Brain microvascular endothelial cell (primary cell): ENCODE measurements at regions not wholly inside any gene's neighbourhood (a gene's known extent, or its start where the extent isn't known, plus 50 kb on each side); places are given as distances from the start of the nearest gene placed in this dataset.
"Not testable (repeated sequence)": the region's sequence is repeated elsewhere in the genome, so short reads cannot be mapped to it uniquely, and the experiment has no call there.

Experiments
- DNase-seq: peaks from one replicate; pipeline ENCODE4 v3.0.0-alpha.2; 2020
- H3K27ac ChIP-seq: fragments of 250-450 bp; sonication (Bioruptor Pico); 2 replicates; pipeline ENCODE4 v1.5.1; 2020; ENCODE audit warnings: mild to moderate bottlenecking, moderate library complexity
- H3K27me3 ChIP-seq: fragments of 250-450 bp; sonication (Bioruptor Pico); replicated peaks from 2 replicates; pipeline ENCODE4 v1.5.1; 2020; ENCODE audit warnings: mild to moderate bottlenecking
- H3K36me3 ChIP-seq: fragments of 250-450 bp; sonication (Bioruptor Pico); replicated peaks from 2 replicates; pipeline ENCODE4 v1.5.1; 2020; ENCODE audit warnings: mild to moderate bottlenecking
- H3K4me3 ChIP-seq: 2 replicates; pipeline ENCODE4 v1.5.1; 2011; ENCODE audit warnings: low read depth, mild to moderate bottlenecking, control low read depth, low read length, moderate library complexity
- in situ Hi-C: cut with HindIII; loops from 2 replicates; pipeline ENCODE4 v1.10.0; 2017; ENCODE audit warnings: low sequenced_read_pairs, low pct_ligation_motif_present
- TF ChIP-seq, protein P1 (sequence below): IDR thresholded peaks from 2 replicates; pipeline ENCODE4 v1.5.1; 2011; ENCODE audit warnings: low read depth, mild to moderate bottlenecking, moderate library complexity, low read length, control low read depth, inconsistent platforms; ENCODE audit errors: missing control alignments

DNA sequence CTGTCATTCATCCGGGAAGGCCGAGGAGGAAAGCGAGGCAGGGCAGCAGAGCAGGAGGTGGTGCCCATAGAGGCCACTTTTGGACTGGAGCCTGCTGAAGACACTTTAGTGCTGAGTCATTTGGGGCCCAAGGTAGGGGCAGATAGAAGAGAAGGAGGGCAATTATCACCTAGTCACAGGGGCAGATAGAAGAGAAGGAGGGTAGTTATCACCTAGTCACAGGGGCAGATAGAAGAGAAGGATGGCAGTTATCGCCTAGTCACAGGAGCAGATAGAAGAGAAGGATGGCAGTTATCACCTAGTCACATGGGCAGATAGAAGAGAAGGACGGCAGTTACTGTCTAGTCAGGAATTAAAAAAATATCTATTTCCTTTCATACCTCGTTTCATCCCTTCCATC lies 1372.6 kb downstream of the FOXD4L5 start:
- in situ Hi-C loops, H3K27ac ChIP-seq, H3K4me3 ChIP-seq: not testable (repeated sequence)

DNA sequence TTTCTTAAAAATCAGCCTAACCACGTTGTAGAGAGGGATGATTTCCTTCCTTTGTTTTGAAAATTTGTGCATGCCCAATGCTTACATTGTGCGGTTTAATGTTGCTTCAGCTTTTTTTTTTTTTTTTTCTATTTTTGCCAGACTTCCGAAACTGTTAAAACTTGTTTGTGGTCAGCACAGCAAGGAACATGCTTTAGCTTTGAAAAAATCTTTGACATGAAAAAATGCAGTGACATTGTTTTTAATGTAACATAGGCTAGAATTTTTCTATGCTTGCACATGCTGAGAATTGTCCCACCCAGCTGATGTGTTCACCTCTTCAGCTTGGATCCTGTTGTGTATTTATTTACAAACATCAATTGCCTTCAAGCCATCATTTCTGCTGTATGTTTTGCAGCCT lies 1375.9 kb downstream of the FOXD4L5 start:
- in situ Hi-C loops, H3K36me3 ChIP-seq, H3K27me3 ChIP-seq, H3K4me3 ChIP-seq, DNase-seq, H3K27ac ChIP-seq: not testable (repeated sequence)

More for the DNA sequence above, 1372.6 kb downstream of the FOXD4L5 start:
- DNase-seq, H3K27me3 ChIP-seq, H3K36me3 ChIP-seq: not testable (repeated sequence)

DNA sequence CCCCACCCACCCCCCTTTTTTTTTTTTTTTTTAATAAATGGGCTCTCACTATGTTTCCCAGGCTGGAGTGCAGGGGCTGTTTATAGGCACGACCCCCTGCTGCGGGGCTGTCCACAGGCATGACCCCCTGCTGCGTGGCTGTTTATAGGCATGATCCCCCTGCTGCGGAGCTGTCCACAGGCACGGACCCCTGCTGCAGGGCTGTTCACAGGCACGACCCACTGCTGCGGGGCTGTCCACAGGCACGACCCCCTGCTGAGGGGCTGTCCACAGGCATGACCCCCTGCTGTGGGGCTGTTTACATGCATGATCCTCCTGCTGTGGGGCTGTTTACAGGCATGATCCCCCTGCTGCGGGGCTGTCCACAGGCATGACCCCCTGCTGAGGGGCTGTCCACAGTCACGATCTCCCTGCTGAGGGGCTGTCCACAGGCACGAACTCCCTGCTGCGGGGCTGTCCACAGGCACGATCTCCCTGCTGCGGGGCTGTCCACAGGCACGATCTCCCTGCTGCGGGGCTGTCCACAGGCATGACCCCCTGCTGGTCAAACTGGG lies 1385.3 kb downstream of the FOXD4L5 start:
- DNase-seq, H3K27ac ChIP-seq, in situ Hi-C loops, H3K4me3 ChIP-seq, H3K27me3 ChIP-seq, H3K36me3 ChIP-seq: not testable (repeated sequence)

DNA sequence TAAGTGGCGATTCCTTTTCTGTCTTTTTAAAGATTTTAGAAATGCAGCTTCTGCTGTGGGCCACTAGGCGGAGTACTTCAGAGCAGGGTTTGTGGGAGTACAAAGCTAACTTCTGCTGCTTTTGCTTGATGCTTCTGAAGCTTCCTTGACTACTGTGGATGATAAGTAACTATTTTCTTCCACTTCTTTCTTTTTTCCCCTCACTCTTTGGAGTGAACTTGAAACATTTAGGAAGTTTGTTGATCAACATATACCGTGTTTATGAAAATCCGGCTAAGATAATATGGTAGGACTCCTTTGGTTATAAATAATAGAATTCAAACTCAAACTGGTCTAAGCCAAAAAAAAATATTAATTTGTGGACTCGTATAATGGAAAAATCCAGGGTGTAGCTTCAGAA lies 1403.6 kb downstream of the FOXD4L5 start:
- in situ Hi-C loops, H3K27ac ChIP-seq, H3K4me3 ChIP-seq, H3K27me3 ChIP-seq, DNase-seq, H3K36me3 ChIP-seq: not testable (repeated sequence)

DNA sequence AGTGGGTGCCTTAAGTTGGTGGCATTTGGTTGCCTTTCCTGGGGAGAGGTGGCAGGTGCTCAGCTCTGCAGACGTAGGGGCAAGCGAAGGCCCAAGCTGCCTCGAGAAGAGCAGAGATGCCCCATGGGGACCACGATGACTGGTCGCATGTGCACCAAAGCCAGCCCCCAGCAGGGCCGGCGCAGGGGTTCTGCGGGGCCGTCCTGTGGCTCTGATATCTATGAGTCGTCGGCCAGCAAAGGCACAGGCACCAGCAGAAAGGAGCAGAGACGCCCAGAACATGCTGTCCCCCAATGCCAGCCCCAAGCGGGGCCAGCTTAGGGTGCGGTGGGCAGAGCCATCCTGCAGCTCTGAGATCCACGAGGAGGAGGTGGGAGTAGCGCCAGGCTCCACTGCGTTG lies 1408.6 kb downstream of the FOXD4L5 start:
- DNase-seq, H3K36me3 ChIP-seq, in situ Hi-C loops, H3K27me3 ChIP-seq, H3K4me3 ChIP-seq, H3K27ac ChIP-seq: not testable (repeated sequence)

DNA sequence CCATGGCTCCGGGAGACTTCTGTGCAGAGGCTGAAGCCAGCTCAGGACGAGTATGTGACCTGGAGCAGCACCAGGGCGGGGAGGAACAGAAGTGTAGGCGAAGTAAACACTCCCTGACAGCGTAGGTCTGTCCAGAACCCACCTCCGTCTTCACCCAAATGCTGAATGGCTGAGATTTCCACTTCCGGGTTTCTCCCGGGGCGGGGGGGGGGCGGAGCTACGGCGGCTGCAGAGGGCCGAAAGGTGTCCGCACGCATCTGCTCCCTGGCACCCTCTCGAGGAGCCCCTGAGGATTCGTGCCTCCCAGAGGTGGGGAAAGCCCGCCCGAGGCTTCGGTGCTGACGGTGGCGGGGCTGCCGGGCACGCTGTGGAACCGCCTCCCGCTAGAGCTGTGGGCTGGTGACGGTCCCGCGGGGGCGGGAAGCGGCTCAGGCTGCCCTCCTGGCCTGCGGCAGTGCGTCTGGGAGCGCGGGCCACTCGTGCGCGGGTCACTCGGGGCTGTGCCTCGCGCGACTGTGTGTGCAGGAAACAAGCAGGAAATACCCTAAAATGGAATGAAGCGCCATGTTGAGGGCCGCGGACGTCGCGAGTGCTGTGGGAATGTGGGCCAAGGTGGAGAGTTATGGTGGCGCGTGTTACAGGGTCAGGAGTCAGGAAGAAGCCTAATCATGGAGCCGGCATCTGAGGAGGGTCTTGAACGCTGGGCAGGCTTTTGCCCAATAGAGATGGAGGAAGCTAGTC lies 1425.4 kb downstream of the FOXD4L5 start:
- Histone ChIP-seq H3K36me3 (no peaks in the 10 kb centered on the region), H3K27me3 (no peaks in the 10 kb centered on the region), H3K27ac (no peak overlapping the region), H3K4me3 (peak overlapping the region; percentile 12)
- in situ Hi-C loops, result no loop called here
- no peak for DNase-seq
- TF ChIP-seq, protein P1, sequence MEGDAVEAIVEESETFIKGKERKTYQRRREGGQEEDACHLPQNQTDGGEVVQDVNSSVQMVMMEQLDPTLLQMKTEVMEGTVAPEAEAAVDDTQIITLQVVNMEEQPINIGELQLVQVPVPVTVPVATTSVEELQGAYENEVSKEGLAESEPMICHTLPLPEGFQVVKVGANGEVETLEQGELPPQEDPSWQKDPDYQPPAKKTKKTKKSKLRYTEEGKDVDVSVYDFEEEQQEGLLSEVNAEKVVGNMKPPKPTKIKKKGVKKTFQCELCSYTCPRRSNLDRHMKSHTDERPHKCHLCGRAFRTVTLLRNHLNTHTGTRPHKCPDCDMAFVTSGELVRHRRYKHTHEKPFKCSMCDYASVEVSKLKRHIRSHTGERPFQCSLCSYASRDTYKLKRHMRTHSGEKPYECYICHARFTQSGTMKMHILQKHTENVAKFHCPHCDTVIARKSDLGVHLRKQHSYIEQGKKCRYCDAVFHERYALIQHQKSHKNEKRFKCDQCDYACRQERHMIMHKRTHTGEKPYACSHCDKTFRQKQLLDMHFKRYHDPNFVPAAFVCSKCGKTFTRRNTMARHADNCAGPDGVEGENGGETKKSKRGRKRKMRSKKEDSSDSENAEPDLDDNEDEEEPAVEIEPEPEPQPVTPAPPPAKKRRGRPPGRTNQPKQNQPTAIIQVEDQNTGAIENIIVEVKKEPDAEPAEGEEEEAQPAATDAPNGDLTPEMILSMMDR, result no peak

DNA sequence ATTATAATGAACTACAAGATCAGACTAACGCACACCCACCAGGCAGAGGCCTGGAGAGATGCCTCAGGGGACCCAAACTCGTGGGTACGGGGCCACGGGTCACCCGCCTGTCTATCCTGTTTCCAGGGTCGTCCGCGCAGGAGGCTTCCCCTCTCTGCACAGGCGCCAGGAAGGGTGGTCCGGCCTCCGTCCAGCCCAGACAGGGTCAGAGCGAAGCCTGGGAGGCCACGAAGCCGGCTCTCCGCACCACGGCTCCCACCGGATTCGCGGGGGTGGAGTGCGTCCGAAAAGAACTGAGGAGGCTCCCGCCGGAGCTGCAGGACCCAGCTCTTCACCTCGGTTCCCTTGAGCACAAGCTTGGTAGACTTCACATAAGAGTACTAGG lies 1425.9 kb downstream of the FOXD4L5 start:
- H3K27ac ChIP-seq, H3K36me3 ChIP-seq, DNase-seq, H3K27me3 ChIP-seq, in situ Hi-C loops: not testable (repeated sequence)
- peak overlapping the region; percentile 5 for H3K4me3 ChIP-seq

DNA sequence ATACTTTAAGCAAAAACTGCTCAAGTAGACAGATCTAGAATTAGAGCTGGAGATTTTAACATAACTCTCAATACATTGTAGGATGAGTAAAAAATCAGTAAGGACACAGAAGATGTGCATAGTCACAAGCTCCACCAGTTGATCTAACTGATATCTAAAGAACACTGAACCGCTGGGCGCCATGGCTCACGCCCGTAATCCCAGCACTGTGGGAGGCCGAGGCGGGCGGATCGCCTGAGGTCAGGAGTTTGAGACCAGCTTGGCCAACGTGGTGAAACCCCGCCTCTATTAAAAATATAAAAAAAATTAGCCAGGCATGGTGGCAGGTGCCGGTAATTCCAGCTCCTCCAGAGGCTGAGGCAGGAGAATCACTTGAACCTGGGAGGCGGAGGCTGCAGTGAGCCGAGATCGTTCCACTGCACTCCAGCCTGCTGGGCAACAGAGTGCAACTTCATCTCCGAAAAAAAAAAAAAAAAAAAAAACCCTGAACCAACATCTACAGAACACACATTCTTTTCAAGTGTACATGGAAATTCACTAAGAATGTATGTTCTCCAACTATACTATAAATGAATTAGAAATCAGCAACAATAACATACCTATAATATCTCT lies 1431.8 kb downstream of the FOXD4L5 start:
- DNase-seq, H3K36me3 ChIP-seq, H3K27me3 ChIP-seq, H3K4me3 ChIP-seq, in situ Hi-C loops, H3K27ac ChIP-seq: not testable (repeated sequence)

DNA sequence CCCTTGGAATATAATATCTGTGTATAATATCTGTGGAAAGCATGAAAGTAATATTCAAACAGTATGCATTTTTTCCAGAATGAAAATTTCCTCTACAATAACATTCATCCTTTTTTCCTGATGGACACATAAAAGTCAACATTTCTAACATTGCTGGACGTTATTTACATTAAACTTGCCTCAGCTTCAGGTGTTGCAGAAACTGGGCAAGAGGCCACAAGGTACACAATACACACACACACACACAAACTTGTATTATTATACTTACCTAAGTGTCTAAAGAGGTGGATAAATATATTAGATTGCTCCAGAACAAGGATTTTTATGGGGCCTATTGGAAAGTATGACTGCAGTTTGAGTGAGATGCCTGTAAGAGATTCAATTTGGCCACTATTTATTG lies 1460.2 kb downstream of the FOXD4L5 start:
- H3K27ac ChIP-seq, H3K4me3 ChIP-seq, in situ Hi-C loops, H3K36me3 ChIP-seq, H3K27me3 ChIP-seq, DNase-seq: not testable (repeated sequence)

DNA sequence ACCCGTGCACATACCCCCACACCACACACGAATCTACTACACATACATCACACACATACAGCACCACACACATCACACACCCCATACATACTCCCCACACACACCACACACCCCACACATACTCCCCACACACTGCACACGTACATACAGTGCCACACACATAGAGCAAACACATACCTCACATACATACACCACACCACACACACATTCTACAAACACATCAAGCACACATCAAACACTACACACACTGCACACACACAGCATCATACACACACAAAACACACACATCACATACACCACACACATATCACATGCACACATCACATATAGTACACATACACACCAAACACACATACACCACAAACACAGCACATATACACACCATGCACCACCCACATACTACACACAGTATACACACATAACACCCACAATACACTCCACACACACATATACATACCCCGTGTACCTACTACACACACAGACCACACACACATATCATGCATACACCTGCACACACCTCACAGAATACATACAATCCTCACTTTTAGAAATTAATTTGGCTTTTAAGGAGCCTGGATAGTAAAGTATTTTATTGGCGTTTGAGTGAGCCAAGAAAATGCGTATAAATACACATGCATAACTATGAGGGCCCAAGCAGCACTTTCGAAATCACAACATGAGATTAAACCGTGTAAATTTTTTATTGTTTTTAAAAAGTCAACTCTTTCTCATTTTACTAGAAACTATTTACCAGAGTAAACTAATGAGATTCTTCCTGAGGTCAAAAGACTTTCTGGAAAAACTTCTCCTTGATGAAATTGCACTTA lies 1461.4 kb downstream of the FOXD4L5 start:
- H3K27ac ChIP-seq, H3K4me3 ChIP-seq, in situ Hi-C loops, DNase-seq, H3K27me3 ChIP-seq, H3K36me3 ChIP-seq: not testable (repeated sequence)

DNA sequence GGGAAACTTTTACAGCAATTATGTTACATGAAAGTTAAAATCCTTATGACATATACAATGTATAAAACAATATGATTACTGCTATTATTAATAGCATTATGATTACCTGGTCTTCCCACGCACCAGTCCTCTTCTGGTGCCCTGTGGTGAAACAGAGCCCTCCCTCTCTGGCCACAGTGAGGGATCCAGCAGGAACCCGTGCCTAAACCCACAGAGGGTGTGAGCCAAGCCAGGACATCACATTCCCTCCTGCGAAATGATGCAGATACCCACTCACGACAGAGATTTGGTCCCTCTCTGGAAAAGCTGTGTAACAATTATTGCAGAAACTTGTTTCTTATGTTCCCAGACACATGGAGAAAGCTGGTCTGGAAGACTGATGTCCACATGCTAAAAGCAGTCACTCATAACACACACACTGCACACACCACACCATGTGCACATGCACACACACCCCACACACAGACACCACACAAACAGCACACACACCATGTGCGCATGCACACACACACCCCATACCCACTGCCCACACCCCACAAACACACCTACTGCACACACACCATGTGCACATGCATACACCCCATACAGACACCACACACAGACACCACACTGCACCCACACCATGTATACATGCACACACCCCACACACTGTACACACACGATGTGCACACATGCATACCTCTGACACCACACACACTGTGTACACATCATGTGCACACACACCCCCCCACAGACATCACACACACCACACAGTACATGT lies 1462.2 kb downstream of the FOXD4L5 start:
- H3K36me3 ChIP-seq, in situ Hi-C loops, H3K4me3 ChIP-seq: not testable (repeated sequence)

DNA sequence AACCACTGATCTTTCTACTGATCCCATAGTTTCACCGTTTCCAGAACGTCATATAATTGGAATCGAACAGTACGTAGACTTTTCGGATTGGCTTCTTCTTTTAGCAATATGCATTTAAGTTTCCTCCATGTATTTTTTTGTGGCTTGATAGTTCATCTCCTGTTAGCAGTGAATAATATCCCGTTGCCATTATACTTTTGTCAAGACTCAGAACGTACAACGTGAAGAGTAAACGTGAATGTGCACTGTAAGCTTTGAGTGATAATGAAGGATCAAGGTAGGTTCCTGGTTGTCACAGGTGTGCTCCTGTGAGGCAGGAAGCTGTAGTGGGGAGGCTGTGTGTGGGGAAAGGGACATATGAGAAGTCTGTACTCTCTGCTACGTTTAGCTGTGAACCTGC lies 1463.7 kb downstream of the FOXD4L5 start:
- DNase-seq, H3K4me3 ChIP-seq, in situ Hi-C loops, H3K27ac ChIP-seq, H3K27me3 ChIP-seq, H3K36me3 ChIP-seq: not testable (repeated sequence)

More for the DNA sequence above, 1462.2 kb downstream of the FOXD4L5 start:
- H3K27me3 ChIP-seq, H3K27ac ChIP-seq, DNase-seq: not testable (repeated sequence)
